HG02798 (cell line): ENCODE measurements at regions not wholly inside any gene's neighbourhood (a gene's known extent, or its start where the extent isn't known, plus 50 kb on each side); places are given as distances from the start of the nearest gene placed in this dataset.
"Not testable (repeated sequence)": the region's sequence is repeated elsewhere in the genome, so short reads cannot be mapped to it uniquely, and the experiment has no call there.

Experiments used
- ATAC-seq: cut with Tn5 transposase; IDR thresholded peaks from one replicate; pipeline ENCODE4 v1.9.1; 2021; ENCODE audit warnings: mild to moderate bottlenecking; ENCODE audit not compliant: unreplicated experiment, poor library complexity

GRCh38 chr3:103532986-103533385, 1098.2 kb downstream of the ZPLD1 start:
- ATAC-seq: no peak

- ATAC-seq: no peak
These were observed 1119.6 kb downstream of the ZPLD1 start for GRCh38 chr3:103554451-103554850.

- not testable (repeated sequence) for ATAC-seq
These were observed 1129.3 kb downstream of the ZPLD1 start for GRCh38 chr3:103564116-103564515.

- no peak for ATAC-seq
These were observed 1151.0 kb downstream of the ZPLD1 start for GRCh38 chr3:103585809-103586208.

GRCh38 chr3:103589770-103590169, 1155.0 kb downstream of the ZPLD1 start:
- no peak for ATAC-seq

- ATAC-seq: no peak
These were observed 1166.0 kb downstream of the ZPLD1 start for GRCh38 chr3:103600844-103601243.

GRCh38 chr3:103601666-103602065, 1166.9 kb downstream of the ZPLD1 start:
- no peak for ATAC-seq

- no peak for ATAC-seq
These were observed 1174.7 kb downstream of the ZPLD1 start for GRCh38 chr3:103609472-103609871.

GRCh38 chr3:103613397-103614156, 1178.8 kb downstream of the ZPLD1 start:
- ATAC-seq: no peak

GRCh38 chr3:103614719-103615118, 1179.9 kb downstream of the ZPLD1 start:
- ATAC-seq: no peak

- no peak for ATAC-seq
These were observed 1183.1 kb downstream of the ZPLD1 start for GRCh38 chr3:103617961-103618360.

- no peak for ATAC-seq
These were observed 1189.5 kb downstream of the ZPLD1 start for GRCh38 chr3:103624271-103624670.

GRCh38 chr3:103629391-103629790, 1194.6 kb downstream of the ZPLD1 start:
- no peak for ATAC-seq

GRCh38 chr3:103644450-103644849, 1209.6 kb downstream of the ZPLD1 start:
- ATAC-seq: no peak

GRCh38 chr3:103653996-103654395, 1219.2 kb downstream of the ZPLD1 start:
- no peak for ATAC-seq

GRCh38 chr3:103657756-103658155, 1222.9 kb downstream of the ZPLD1 start:
- no peak for ATAC-seq

- ATAC-seq: no peak
These were observed 1226.0 kb downstream of the ZPLD1 start for GRCh38 chr3:103660810-103661209.

GRCh38 chr3:103662591-103662990, 1227.8 kb downstream of the ZPLD1 start:
- ATAC-seq: no peak

- ATAC-seq: no peak
These were observed 1237.5 kb downstream of the ZPLD1 start for GRCh38 chr3:103672346-103672745.

GRCh38 chr3:103684904-103685303, 1250.1 kb downstream of the ZPLD1 start:
- ATAC-seq: no peak

- no peak for ATAC-seq
These were observed 1251.1 kb downstream of the ZPLD1 start for GRCh38 chr3:103685939-103686338.

GRCh38 chr3:103690536-103690935, 1255.7 kb downstream of the ZPLD1 start:
- ATAC-seq: no peak
